ENCODE measurements at regions not wholly inside any gene's neighbourhood (a gene's known extent, or its start where the extent isn't known, plus 50 kb on each side); places are given as distances from the start of the nearest gene placed in this dataset.

- no peak for TF ChIP-seq CTCF (IDR thresholded peaks at IDR 0.05)
- no peak for TF ChIP-seq POLR2A (IDR thresholded peaks at IDR 0.05)
Observed at GRCh38 chr2:187855689-187856088, 301.5 kb upstream of the TFPI start.

Measured in adrenal gland (tissue), 5 donors.